ENCODE measurements at regions not wholly inside any gene's neighbourhood (a gene's known extent, or its start where the extent isn't known, plus 50 kb on each side); places are given as distances from the start of the nearest gene placed in this dataset.
A peak's percentile ranks its signal among the peaks of the same experiment; 100 is the strongest.
"Not testable (repeated sequence)": the region's sequence is repeated elsewhere in the genome, so short reads cannot be mapped to it uniquely, and the experiment has no call there.

GRCh38 chr6:40881501-40881900 is 157.5 kb downstream of the UNC5CL start:
- no peak for DNase-seq

- no peak for DNase-seq
Observed at GRCh38 chr6:40880906-40881305, 158.1 kb downstream of the UNC5CL start.

GRCh38 chr6:40879169-40879568 is 159.9 kb downstream of the UNC5CL start:
- no peak for DNase-seq

- peak; percentile 13 to 22 for DNase-seq
Observed at GRCh38 chr6:40877362-40877761, 161.7 kb downstream of the UNC5CL start.

- DNase-seq = no peak
Observed at GRCh38 chr6:40876336-40876735, 162.7 kb downstream of the UNC5CL start.

- DNase-seq = no peak
Observed at GRCh38 chr6:40874495-40874894, 164.5 kb downstream of the UNC5CL start.

GRCh38 chr6:40871424-40871823 is 167.6 kb downstream of the UNC5CL start:
- no peak for DNase-seq

GRCh38 chr6:40868089-40868865 is 170.7 kb downstream of the UNC5CL start:
- DNase-seq = not testable (repeated sequence)

GRCh38 chr6:40867527-40867926 is 171.5 kb downstream of the UNC5CL start:
- not testable (repeated sequence) for DNase-seq

GRCh38 chr6:40865259-40865658 is 173.8 kb downstream of the UNC5CL start:
- not testable (repeated sequence) for DNase-seq

- DNase-seq = no peak
Observed at GRCh38 chr6:40860443-40860842, 178.6 kb downstream of the UNC5CL start.

- DNase-seq = no peak
Observed at GRCh38 chr6:40856271-40856670, 182.8 kb downstream of the UNC5CL start.

- DNase-seq = no peak
Observed at GRCh38 chr6:40855168-40855880, 183.7 kb downstream of the UNC5CL start.

GRCh38 chr6:40854592-40854991 is 184.4 kb downstream of the UNC5CL start:
- no peak for DNase-seq

- peak; percentile 16 to 23 for DNase-seq
Observed at GRCh38 chr6:40852779-40853373, 186.1 kb downstream of the UNC5CL start.

- DNase-seq = no peak
Observed at GRCh38 chr6:40849546-40849945, 189.5 kb downstream of the UNC5CL start.

GRCh38 chr6:40848868-40849514 is 190.0 kb downstream of the UNC5CL start:
- no peak for DNase-seq

- DNase-seq = no peak
Observed at GRCh38 chr6:40848038-40848437, 191.0 kb downstream of the UNC5CL start.

GRCh38 chr6:40845553-40845952 is 193.5 kb downstream of the UNC5CL start:
- DNase-seq = peak; percentile 6 to 8

- no peak for DNase-seq
Observed at GRCh38 chr6:40844246-40844645, 194.8 kb downstream of the UNC5CL start.

GRCh38 chr6:40841721-40842120 is 197.3 kb downstream of the UNC5CL start:
- no peak for DNase-seq

GRCh38 chr6:40832691-40833090 is 206.3 kb downstream of the UNC5CL start:
- DNase-seq = no peak

- no peak for DNase-seq
Observed at GRCh38 chr6:40831381-40831780, 207.6 kb downstream of the UNC5CL start.
